ENCODE measurements at regions not wholly inside any gene's neighbourhood (a gene's known extent, or its start where the extent isn't known, plus 50 kb on each side); places are given as distances from the start of the nearest gene placed in this dataset.

DNA sequence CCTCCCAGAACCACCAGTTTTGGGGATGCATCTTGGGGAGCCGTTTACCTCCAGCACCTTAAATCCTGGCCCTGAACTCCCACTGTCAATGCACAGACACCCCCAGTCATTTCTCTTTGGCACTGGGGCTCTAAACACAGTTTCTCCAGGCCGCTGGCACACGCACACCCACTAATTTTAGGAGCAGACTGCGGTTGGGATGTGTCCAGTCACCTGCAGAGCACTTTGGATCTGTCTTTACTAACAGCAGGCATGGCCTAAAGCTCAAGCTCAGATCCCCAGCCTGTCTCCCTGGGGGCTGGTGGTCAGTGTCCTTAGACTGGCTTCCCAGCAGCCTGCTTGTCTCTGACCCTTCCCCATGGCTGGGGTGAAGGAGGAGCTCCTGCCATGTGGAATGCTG lies 49.9 kb downstream of the SYNE3 start:
- DNase-seq (ENCODE audit: extremely low read depth, low read depth): no peak

DNA sequence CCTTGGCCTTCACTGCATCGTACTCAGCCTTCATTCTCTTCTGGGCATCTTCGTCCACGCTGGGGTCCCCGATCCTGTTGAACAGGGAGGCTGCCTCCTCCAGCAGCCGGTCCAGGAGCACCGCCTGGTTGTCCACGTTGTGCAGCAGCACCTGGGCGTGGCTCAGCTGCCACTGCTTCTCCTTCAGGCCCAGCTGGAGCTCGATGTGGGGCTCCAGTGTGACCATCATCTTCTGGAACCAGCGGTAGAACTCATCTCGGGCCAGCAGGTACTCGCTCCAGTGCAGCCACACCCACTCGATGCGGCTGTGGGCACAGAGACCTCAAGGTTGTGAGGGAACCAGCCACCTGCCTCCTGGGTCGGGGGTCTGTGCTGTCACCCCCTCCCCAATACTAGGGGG lies 50.5 kb downstream of the SYNE3 start:
- no peak for DNase-seq (ENCODE audit: extremely low read depth, low read depth)

DNA sequence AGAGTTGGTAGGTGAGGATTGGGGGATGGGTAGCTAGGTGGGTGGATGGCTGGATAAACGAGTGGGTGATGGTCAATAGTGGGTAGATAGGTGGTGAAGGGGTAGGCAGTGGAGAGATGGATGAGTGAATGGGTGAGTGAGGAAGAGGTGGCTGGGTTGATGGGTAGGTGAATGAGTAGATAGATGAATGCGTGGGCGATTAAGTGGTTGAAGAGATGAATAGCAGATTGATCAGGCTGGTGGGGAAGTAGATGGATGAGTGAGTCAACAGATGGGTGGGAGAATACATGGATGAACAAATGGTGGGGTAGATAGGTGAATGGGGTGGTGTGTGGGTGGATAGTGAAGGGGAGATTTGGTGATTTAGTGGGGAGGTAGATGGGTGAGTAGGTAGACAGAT lies 51.1 kb downstream of the SYNE3 start:
- DNase-seq (ENCODE audit: extremely low read depth, low read depth): no peak

DNA sequence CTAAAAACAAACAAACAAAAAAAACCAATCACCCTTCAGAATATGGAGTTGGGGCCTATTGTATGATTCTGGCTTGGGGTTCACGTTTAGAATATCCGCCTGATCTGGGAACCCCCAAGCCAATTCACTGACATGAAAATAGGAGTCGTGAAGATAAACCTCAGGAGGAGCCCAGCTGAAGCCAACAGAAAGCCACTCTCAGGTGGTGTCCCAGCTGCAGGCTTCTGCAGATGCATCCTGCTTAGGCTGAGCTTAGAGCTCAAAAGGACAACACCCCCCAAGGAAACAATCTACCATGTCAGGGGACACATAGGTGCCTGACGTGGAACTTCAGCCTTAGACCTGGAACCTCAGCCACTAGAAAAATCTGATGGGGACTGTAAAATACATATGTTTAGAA lies 51.9 kb downstream of the SYNE3 start:
- DNase-seq (ENCODE audit: extremely low read depth, low read depth): no peak

DNA sequence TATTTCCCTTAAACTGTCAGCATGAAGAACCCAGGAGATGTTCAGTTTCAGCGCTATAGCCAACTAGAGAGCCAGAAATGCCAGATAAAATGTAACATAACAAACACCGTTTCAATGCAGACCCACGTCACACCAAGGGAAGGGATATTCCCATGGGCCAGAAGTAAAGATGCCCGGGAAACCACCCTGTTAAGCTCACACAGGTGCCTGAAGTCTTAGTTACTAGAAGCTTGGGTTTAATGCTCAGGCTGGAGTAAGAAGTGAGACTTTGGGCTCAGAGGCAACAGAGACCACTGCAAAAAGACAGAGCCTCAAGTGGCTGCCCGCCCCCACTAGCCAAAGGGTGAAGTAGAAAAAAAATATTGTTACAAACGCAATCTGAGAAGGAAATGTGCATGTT lies 52.3 kb downstream of the SYNE3 start:
- no peak for DNase-seq (ENCODE audit: extremely low read depth, low read depth)

DNA sequence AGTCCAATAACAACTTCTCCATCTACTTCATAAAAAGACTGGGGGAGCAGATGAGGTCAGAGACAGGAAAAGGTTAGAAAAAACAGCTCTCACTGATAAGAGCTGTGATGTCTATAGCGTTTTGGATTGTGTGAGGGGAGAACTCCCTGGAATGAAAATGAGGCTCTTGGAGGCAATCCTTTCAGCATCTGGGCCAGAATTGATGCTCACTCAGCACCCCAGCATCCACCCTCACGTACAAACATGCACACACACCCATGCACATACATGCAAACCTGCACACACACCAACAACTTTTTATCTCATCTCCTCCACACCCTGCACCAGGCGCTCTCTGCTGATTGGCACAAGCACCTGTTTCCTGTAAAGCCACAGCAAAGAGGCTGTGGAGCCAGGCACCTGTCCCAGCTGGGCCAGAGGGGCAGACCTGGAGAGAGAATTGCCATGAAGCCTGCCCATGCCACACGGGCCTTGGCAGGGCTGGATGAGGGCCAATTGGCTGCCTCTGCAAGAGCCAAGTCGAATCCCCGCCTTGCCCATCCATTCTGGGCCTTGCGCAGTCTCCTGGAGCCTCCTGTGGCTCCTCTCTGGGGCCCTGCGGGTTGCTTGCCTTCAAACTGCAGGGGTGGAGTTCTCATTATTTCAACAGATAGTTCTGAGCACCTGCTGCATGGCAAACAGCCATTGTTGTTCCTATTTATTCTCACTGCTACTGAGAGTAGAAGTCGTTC lies 53.1 kb downstream of the SYNE3 start:
- no peak for DNase-seq (ENCODE audit: extremely low read depth, low read depth)

DNA sequence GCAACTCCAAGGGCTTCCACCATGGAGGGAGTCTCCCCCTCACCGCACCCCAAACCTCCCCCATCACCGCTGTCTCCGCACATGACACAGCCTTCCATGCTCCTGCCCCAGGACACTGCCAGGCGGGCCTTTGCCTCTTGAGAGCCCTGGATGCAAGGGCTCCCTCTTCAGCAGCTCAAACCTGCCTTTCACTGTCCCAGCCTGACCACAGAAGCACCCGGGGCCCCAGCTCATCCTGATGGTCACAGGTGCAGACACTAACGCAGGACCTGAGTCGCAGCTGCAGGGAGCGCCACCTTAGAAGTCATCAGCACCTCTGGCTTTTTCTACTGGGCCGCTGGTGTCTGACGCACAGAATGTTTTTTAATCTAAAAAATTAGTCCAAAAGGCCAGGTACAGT lies 54.0 kb downstream of the SYNE3 start:
- DNase-seq (ENCODE audit: extremely low read depth, low read depth): no peak

DNA sequence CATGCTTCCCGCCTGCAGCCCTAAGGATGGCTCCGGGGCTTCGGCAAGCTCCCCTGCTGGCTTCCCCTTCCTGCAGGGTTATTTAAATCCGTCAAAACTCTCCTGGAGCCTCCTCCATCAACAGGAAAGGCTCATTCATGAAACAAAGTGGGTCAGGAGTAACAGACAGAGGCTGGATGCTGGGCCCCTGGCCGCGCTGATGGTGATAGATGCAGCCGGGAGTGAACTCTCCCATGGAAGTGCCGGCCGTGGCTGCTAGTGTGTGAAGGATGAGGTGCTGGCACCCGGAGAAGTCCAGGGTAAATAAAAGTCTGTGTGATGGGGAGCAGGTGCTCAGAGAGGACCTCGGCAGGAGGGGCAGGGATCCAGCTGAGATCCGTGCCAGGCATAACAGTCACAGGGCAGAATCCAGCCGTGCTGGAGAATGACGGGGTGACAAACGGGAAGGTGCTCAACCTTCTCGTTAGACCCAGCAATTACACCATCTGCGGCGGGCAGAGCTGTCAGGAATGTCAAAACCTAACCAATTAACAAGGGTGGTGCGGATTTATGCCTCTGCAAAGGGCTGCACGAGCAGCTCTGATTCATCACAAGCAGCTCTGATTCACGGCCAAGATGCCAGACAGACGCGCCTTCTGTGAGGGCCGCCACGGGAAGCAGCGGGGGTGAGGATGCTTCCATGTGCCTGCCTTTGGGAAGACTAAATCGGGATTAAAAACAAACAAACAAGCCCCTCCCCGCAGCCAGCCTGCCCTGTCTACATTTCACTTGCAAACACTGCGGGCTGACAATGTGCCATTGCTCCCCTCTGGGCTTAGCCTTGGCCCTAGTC lies 55.6 kb downstream of the SYNE3 start:
- peak; percentile 3 for DNase-seq (ENCODE audit: extremely low read depth, low read depth)

DNA sequence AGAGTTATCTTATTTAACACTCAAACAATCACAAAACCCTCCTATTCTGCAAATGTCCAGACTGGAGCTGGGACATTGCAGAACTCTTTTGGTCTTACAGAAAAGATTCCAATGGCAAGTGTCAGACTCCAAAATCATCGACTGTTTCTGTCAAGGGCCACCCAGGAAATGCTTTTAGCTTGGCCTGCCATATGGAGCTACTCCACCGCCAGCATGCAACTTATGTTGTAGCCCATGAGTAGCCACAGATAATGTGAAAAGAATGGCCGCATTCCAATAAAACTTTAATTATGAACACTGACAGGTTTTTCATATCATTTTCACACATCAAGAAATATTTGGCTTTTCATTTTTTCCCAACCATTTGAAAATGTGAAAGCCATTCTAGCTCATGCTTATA lies 57.5 kb downstream of the SYNE3 start:
- DNase-seq (ENCODE audit: extremely low read depth, low read depth): no peak

DNA sequence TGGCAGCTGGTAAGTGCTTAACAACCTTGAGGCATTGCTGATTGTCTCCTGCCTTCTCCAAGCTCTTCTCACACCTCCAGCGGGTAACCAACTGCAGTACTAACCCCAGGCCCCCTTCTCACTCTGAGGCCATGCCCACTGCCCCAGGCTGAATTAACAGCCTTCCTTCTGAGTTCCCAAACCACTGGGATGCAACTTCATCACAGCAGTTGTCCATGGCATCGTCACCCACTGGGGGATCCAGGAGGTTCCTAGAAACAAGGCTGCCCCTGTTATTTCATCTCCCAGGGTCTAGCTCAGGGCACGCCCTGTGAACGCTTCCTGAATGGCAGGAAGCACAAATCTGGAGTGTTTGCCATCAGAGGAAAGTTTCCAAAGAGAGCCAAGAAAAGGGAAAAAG lies 58.0 kb downstream of the SYNE3 start:
- DNase-seq (ENCODE audit: extremely low read depth, low read depth): no peak

DNA sequence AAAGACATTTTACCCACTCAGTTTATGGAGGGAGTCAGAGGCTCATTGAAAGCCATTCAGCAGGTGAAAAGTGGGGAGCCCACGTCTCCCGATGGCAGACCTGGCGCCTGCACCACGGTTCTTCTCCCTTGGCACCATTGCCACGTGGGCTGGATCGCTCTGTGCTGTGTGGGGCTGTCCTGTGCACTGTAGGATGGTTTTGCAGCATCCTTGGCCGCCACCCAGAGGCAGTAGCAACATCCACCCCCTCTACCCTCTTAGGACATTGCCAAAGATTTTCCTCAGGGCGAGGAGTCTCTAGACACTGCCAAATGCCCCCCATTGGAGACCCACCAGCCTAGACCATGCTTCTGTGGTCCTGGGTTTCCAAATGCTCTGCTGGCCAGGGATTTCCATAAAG lies 60.2 kb downstream of the SYNE3 start:
- DNase-seq (ENCODE audit: extremely low read depth, low read depth): no peak

DNA sequence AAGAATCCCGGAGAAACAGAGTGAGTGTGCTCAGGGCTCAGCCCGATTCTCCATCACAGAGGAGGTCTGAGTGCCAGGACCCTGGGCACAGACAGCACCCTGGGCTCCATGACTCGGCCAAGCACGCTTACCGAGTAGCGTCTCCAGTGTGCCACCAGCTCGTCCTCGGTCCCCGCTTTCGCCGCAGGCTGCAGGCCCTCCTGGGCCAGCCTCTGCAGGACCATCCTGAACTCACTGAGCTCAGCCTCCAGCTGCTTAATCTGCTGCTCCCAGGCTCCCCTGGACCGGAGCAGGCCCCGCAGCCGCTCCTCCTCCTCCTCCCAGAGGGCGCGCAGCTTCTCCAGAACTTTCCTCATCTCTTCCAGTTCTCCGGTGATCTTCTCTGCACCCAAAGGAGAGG lies 61.2 kb downstream of the SYNE3 start:
- DNase-seq (ENCODE audit: extremely low read depth, low read depth): no peak

DNA sequence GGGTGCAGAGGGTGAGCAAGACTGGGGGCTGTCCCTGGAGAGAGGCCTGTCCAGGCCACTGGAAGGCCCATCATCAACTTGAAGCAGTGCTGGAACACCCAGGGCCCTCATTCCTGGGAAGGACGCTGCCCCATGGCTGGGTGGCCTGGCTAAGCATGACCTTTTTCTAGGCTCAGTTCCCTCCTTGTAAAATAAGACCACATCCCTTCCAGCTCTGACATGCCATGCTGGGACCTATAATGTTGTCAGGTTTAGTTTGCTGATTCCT lies 62.8 kb downstream of the SYNE3 start:
- no peak for DNase-seq (ENCODE audit: extremely low read depth, low read depth)

DNA sequence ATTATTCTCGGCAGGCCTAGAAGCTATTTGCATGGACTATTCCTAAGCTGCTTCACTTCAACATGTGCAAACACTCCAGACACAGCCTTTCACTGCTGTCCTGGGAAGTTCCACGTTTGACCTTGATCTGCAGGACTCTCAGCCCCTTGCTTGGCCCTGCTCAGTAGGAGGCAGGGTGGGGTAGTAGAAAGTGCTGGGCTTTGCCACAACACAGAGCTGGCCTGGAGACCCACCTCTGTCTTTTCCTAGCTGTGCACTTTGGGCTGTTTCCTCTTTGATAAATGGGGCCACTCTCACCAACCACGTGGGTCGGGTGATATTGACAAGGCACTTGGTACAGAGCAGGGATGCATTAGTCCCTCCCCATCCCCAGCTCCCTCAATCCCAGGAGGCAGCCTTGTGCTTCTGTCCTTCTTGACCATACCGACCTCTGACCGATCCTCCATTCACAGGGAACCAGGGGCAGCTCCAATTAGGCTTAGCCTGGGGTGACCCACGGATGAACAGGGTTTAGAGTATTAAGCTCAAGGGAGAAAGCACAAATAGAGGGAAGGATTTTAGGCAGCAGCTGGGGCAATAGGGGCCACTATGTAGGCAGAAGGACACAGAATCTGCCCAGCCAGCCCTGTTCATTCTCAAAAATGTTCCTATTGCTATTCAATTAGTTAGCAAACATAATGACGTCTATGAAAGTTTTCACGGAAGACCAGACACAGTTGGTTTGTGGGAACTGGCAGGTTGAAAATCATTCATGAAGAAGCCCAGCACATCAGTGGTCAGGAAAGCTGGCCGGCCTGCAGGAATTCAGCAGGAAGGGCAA lies 63.3 kb downstream of the SYNE3 start:
- DNase-seq (ENCODE audit: extremely low read depth, low read depth): no peak

DNA sequence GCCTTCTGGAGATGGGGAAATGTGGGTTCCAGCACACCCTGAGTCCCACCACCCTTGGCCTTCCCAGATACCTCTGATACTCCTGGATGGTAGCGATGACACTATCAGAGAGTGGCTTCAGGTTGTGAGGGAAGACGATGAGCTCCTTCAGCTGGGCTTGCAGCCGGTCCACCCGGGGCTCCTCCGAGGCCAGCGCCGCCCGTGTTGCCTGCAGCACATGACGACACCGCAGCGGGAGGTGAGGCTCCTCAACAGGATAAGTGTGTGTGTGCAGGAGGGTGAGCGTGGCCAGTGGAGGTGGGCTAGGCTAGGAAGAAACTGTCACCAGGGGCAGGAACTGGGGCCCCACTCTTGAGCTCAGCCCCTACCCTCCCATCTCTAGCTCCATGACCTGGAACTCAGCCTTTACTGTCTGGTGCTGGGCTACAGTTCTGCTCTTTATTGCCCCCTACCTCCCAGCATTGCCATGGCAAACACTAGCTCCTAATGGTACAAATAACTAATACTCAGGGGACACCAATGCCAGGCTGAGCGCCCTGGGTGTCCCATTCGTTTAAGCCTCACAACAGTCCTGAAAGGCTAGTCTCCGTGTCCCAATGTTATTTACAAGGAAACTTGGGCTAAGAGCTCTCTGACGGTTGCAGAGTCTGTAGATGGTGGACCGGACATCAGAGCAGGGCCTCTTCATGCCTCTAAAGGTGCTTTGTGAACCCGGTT lies 64.1 kb downstream of the SYNE3 start:
- no peak for DNase-seq (ENCODE audit: extremely low read depth, low read depth)

DNA sequence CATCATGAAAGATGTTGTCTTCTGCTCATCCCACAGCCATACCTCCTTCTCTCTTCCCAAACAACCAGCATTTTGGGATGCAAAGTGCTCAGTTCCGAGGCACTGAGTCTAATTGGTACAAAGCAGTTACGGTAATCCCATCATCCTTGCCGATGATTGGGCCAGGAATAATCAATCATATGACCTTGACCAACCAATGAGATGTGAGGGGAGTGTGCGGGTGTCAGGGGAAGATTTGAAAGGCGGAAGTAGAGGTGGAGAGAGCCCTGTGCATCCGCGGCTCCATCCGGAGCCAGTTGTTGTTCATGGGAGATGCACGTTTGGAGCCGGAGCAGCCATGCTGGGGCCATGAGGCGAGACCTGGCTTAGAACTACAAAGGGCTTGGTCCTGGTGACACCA lies 67.3 kb downstream of the SYNE3 start:
- no peak for DNase-seq (ENCODE audit: extremely low read depth, low read depth)

DNA sequence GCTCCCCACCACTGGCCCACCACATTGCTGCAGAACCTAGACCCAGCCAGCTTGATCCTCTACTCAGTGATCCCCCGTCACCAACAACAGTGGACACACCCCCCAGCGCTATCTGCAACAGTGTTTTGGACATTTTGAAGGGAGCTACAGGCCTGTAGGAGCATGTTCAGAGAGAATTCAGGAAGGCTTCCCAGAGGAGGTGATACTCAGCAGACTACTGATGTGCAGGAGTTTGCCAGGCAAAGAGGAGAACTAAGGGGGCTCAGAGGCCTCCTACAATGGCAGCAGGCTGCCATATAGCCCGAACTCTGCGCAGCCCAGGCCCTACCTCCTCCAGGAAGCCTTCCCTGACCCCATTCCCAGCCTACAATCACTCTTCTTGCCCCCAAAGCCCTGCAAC lies 70.0 kb downstream of the SYNE3 start:
- no peak for DNase-seq (ENCODE audit: extremely low read depth, low read depth)

DNA sequence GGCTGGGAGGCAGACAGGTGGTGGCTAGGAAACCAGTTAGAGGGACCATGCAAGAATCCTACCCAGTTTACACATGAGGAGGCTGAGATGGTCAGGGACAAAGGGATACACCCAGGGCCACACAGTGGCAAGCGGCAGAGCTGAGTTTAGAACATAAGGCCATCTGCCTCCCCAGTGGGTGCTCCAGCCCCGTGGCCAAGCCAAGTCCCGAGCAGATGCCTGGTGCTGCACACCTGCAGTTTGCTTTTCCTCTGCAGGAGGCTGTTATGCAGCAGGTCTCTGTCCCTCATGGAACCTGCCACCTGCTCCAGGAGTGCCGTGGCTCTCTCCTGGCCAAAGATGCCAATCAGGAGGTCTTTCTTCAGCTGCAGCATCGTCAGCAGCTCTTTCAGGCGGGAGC lies 70.8 kb downstream of the SYNE3 start:
- DNase-seq (ENCODE audit: extremely low read depth, low read depth): no peak

DNA sequence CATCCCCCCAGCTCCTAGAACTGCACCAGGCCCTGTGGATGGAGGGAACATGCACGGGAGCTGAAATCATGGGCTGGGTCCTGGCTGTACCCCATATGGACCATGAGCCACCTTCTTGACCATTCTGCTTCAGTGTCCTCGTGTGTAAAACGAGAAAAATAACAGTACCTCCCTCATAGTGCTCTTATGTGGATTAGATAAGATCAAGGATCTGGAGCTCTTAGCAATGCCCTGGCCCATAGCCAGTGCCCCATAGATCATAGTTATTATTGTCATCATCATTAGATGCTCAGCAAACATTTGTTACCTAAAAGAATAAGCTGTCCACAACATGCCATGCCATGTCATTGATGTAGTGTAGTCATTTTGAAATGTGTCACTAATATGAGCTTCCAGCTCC lies 71.3 kb downstream of the SYNE3 start:
- no peak for DNase-seq (ENCODE audit: extremely low read depth, low read depth)

DNA sequence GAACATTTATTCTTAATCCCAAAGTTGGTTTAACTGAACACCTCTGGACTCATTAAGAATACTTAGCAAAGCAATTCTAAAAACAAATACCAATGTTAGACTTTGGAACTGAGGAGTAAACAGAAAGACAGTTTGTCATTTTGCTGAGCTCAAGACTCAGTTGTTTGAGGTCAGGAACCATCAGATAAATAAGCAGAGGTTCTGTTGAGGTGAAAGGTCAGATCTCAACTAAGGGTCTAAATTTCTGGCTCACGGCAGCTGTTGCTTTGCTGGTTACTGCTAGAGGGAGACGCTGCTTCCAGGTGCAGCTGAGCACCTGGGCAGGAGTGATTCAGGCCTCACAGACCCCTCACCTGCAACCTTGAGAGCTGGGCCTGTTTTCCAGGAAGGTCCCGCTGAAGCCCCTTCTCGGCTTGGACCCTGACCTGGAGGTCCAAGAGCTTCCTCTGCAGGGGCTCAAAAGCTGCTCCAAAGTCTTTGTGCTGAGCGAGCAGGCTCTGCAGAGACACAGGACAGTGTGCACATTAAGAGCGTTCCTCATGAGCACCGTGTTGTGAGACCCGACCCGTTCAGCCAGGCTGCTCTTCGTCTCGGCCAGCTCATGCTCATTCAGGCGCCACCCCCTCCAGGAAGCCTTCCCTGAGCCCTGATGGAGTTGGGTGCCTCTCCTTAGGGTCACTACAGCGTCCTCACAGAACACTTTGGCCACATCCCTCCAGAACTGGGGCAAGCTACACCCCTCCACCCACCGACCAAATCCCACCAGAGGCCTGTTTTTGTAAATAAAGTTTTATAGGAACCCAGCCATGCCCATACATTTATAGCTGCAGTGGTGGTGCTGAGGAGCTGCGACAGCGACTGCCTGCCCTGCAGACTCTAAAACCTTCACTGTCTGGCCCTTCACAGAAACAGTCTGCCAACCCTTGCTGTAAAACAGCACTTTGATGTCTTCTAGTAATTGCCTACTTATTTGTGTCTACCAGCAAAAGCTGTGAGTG lies 72.0 kb downstream of the SYNE3 start:
- DNase-seq (ENCODE audit: extremely low read depth, low read depth): no peak
